H1 (cell line): ENCODE measurements at regions not wholly inside any gene's neighbourhood (a gene's known extent, or its start where the extent isn't known, plus 50 kb on each side); places are given as distances from the start of the nearest gene placed in this dataset.

Experiments used
- CTCF ChIA-PET: fragments of 300-600 bp; sonication (Branson Sonifier 250); formaldehyde crosslinking; loops from one replicate; lab custom pipeline; 2021; ENCODE audit not compliant: partially characterized antibody; lab: Charles Lee
- POLR2A ChIA-PET: fragments of 300-600 bp; sonication (Branson Sonifier 250); formaldehyde crosslinking; loops from one replicate; lab custom pipeline; 2021; ENCODE audit warnings: inconsistent platforms; ENCODE audit not compliant: partially characterized antibody; lab: Charles Lee
- DNase-seq, 2 experiments: peaks; one replicate each; pipeline versions ENCODE4 v3.0.0 to v3.0.0-alpha.2; 2010 to 2022; ENCODE audit warnings: low spot score in 2 of 2, low read depth in 1 of 2, mixed read lengths in 1 of 2
- FAIRE-seq: peaks from 2 replicates; lab custom pipeline; 2011; peaks lifted over from hg19 to GRCh38; lab: Jason Lieb, UNC
- H2AFZ ChIP-seq: 2 replicates; pipeline ENCODE4 v1.8.1; 2012; ENCODE audit warnings: low read length, inconsistent platforms
- H2AK5ac ChIP-seq: 2 replicates; pipeline ENCODE4 v1.6.1; 2013; ENCODE audit warnings: low read depth, low read length
- H2BK120ac ChIP-seq: replicated peaks from 2 replicates; pipeline ENCODE3; 2013; ENCODE audit warnings: low read depth, low read length, inconsistent platforms
- H2BK12ac ChIP-seq: 2 replicates; pipeline ENCODE4 v1.6.1; 2013; ENCODE audit warnings: low read depth, low read length
- H2BK15ac ChIP-seq: 2 replicates; pipeline ENCODE4 v1.6.1; 2013; ENCODE audit warnings: low read length
- H2BK20ac ChIP-seq: 2 replicates; pipeline ENCODE4 v1.6.1; 2013; ENCODE audit warnings: low read length
- H2BK5ac ChIP-seq: 2 replicates; pipeline ENCODE4 v1.6.1; 2013; ENCODE audit warnings: low read depth, low read length
- H3K14ac ChIP-seq: 2 replicates; pipeline ENCODE4 v1.6.1; 2013; ENCODE audit warnings: inconsistent platforms; ENCODE audit not compliant: insufficient read length
- H3K18ac ChIP-seq: 2 replicates; pipeline ENCODE4 v1.6.1; 2013; ENCODE audit warnings: low read length; ENCODE audit errors: extremely low read depth
- H3K23ac ChIP-seq: 2 replicates; pipeline ENCODE4 v1.6.1; 2013; ENCODE audit warnings: inconsistent platforms; ENCODE audit not compliant: insufficient read length
- H3K23me2 ChIP-seq: 2 replicates; pipeline ENCODE4 v1.6.1; 2013; ENCODE audit warnings: low read depth, low read length
- H3K27ac ChIP-seq: 2 replicates; pipeline ENCODE4 v1.6.1; 2011; ENCODE audit warnings: low read depth, low read length, inconsistent platforms
- H3K27me3 ChIP-seq, 4 experiments: replicated peaks in 1 of 4; 1 replicate in 1 of 4; 2 replicates in 3 of 4; pipeline versions ENCODE4 v1.6.1 to v1.8.1; 2011 to 2013; ENCODE audit warnings: low read length in 3 of 4, mild to moderate bottlenecking in 3 of 4, inconsistent platforms in 2 of 4, mixed read lengths in 2 of 4, moderate library complexity in 1 of 4; ENCODE audit not compliant: control insufficient read depth in 3 of 4, insufficient read depth in 3 of 4; ENCODE audit errors: extremely low read depth in 1 of 4
- H3K36me3 ChIP-seq, 4 experiments: 2 replicates each; pipeline versions ENCODE4 v1.6.1 to v1.8.1; 2011 to 2013; ENCODE audit warnings: mild to moderate bottlenecking in 4 of 4, low read length in 3 of 4, moderate library complexity in 2 of 4, control low read depth in 1 of 4, inconsistent platforms in 1 of 4; ENCODE audit not compliant: insufficient read depth in 4 of 4, control insufficient read depth in 2 of 4
- H3K4ac ChIP-seq: replicated peaks from 2 replicates; pipeline ENCODE3; 2013; ENCODE audit warnings: low read length, low read depth, mixed read lengths, inconsistent platforms; ENCODE audit not compliant: insufficient read length
- H3K4me1 ChIP-seq, 4 experiments: replicated peaks in 1 of 4; 1 replicate in 1 of 4; 2 replicates in 3 of 4; pipeline versions ENCODE4 v1.6.1 to v1.8.1; 2011 to 2013; ENCODE audit warnings: low read length in 3 of 4, inconsistent platforms in 2 of 4, mixed read lengths in 1 of 4; ENCODE audit not compliant: insufficient read depth in 4 of 4, control insufficient read depth in 3 of 4
- H3K4me2 ChIP-seq, 2 experiments: 2 replicates each; pipeline versions ENCODE4 v1.6.1 to v1.8.1; 2011 to 2013; ENCODE audit warnings: low read depth in 2 of 2, low read length in 2 of 2, control low read depth in 1 of 2, inconsistent platforms in 1 of 2, mild to moderate bottlenecking in 1 of 2; ENCODE audit not compliant: insufficient read depth in 1 of 2
- H3K4me3 ChIP-seq, 4 experiments: fragments of 200-600, 300-600 bp in 1 of 4; sonication (generic), shearing (Covaris generic), sonication (Bioruptor Twin) in 1 of 4; 2 replicates each; pipeline versions ENCODE4 v1.5.1 to v1.8.1; 2011 to 2016; ENCODE audit warnings: low read length in 4 of 4, low read depth in 3 of 4, control low read depth in 2 of 4, inconsistent platforms in 2 of 4, mild to moderate bottlenecking in 2 of 4, mixed read lengths in 1 of 4, moderate library complexity in 1 of 4; ENCODE audit not compliant: insufficient read depth in 2 of 4; ENCODE audit errors: extremely low read depth in 1 of 4
- H3K56ac ChIP-seq: replicated peaks from 2 replicates; pipeline ENCODE3; 2013; ENCODE audit warnings: low read depth, mild to moderate bottlenecking, mixed read lengths, low read length, inconsistent platforms; ENCODE audit not compliant: insufficient read length
- H3K79me1 ChIP-seq: 2 replicates; pipeline ENCODE4 v1.6.1; 2013; ENCODE audit warnings: low read depth, low read length, control low read depth
- H3K79me2 ChIP-seq, 2 experiments: 2 replicates each; pipeline versions ENCODE4 v1.6.1 to v1.8.1; 2012 to 2013; ENCODE audit warnings: low read length in 2 of 2, mild to moderate bottlenecking in 2 of 2, inconsistent platforms in 1 of 2; ENCODE audit not compliant: insufficient read depth in 2 of 2, control insufficient read depth in 1 of 2
- H3K9ac ChIP-seq, 4 experiments: replicated peaks in 1 of 4; 1 replicate in 1 of 4; 2 replicates in 3 of 4; pipeline versions ENCODE4 v1.6.1 to v1.8.1; 2011 to 2013; ENCODE audit warnings: low read depth in 3 of 4, low read length in 3 of 4, control low read depth in 2 of 4, mild to moderate bottlenecking in 2 of 4, moderate library complexity in 2 of 4, inconsistent platforms in 1 of 4; ENCODE audit errors: extremely low read depth in 1 of 4
- H3K9me3 ChIP-seq, 2 experiments: 2 replicates each; pipeline versions ENCODE4 v1.6.1 to v1.8.1; 2012 to 2013; ENCODE audit warnings: mild to moderate bottlenecking in 2 of 2, moderate library complexity in 2 of 2, control low read depth in 1 of 2, inconsistent platforms in 1 of 2, low read depth in 1 of 2, low read length in 1 of 2, mixed read lengths in 1 of 2; ENCODE audit not compliant: insufficient read depth in 2 of 2
- H4K20me1 ChIP-seq, 2 experiments: replicated peaks in 1 of 2; 2 replicates each; pipeline versions ENCODE3 to v1.8.1; 2011 to 2013; ENCODE audit warnings: inconsistent platforms in 2 of 2, low read length in 2 of 2, mild to moderate bottlenecking in 1 of 2; ENCODE audit not compliant: insufficient read depth in 2 of 2, control insufficient read depth in 1 of 2
- H4K5ac ChIP-seq: 2 replicates; pipeline ENCODE4 v1.6.1; 2013; ENCODE audit warnings: low read length, low read depth, mixed read lengths, inconsistent platforms; ENCODE audit not compliant: insufficient read length
- H4K8ac ChIP-seq: 2 replicates; pipeline ENCODE4 v1.8.0; 2013; ENCODE audit warnings: mild to moderate bottlenecking, moderate library complexity, low read length, inconsistent platforms; ENCODE audit not compliant: insufficient read depth; ENCODE audit errors: extremely low read depth
- H4K91ac ChIP-seq: replicated peaks from 2 replicates; pipeline ENCODE3; 2013; ENCODE audit warnings: low read length, mixed read lengths, inconsistent platforms; ENCODE audit not compliant: insufficient read length
- SAP30 ChIP-seq: fragments of 300-600 bp; sonication (generic); IDR thresholded peaks from 2 replicates; pipeline ENCODE4 v1.7.1; 2012; ENCODE audit warnings: low read length, moderate library complexity, mild to moderate bottlenecking, inconsistent platforms; ENCODE audit not compliant: insufficient read depth, insufficient replicate concordance
- WGBS, 2 experiments: shearing (Covaris generic) in 1 of 2; methylation state at CpG; one replicate each; pipeline versions ENCODE4 v1.1.6 to v1.1.7; 2013 to 2015; ENCODE audit warnings: low lambda C conversion rate in 2 of 2, mixed read lengths in 2 of 2, inconsistent platforms in 1 of 2, low coverage in 1 of 2, missing lambda C conversion rate in 1 of 2; ENCODE audit not compliant: insufficient replicate concordance in 2 of 2, insufficient coverage in 1 of 2, insufficient read length in 1 of 2; ENCODE audit errors: extremely low coverage in 1 of 2, missing lambda C conversion rate in 1 of 2; 5-methylcytosine and 5-hydroxymethylcytosine counted together

- no peak overlapping the region for H3K27ac ChIP-seq
- no peak overlapping the region for H2AK5ac ChIP-seq
- TF ChIP-seq SAP30 = no peak
- TF ChIP-seq, all 59 proteins: peak for 0
- Histone ChIP-seq H3K4me3 (no peak overlapping the region), H3K23me2 (no peaks in the 10 kb centered on the region; the same call in 1 of the 2 replicates), H3K27me3 (no peaks in the 10 kb centered on the region), H3K56ac (no peak overlapping the region), H2BK120ac (no peak overlapping the region), H3K18ac (no peak overlapping the region), H4K8ac (no peak overlapping the region), H3K4me1 (no peaks in the 10 kb centered on the region), H2BK20ac (no peak overlapping the region), H3K79me2 (no peaks in the 10 kb centered on the region), H2BK12ac (no peak overlapping the region), H2AFZ (no peak overlapping the region), H4K20me1 (no peaks in the 10 kb centered on the region), H2BK5ac (no peak overlapping the region), H3K23ac (no peak overlapping the region), H2BK15ac (no peak overlapping the region), H3K4me2 (no peak overlapping the region), H3K79me1 (no peaks in the 10 kb centered on the region), H4K5ac (no peak overlapping the region), H3K9me3 (no peaks in the 10 kb centered on the region), H3K4ac (no peak overlapping the region), H3K14ac (no peak overlapping the region), H4K91ac (no peak overlapping the region), H3K36me3 (no peaks in the 10 kb centered on the region), H3K9ac (no peak overlapping the region)
- FAIRE-seq (no peak), DNase-seq (no peak)
- ChIA-PET CTCF (interaction anchor here (1.4 to 1.7 kb wide), 2 partner anchors 11 to 92 kb away, joined by 3 to 5 read pairs; no protein-coding TSS in a partner anchor), POLR2A (no interaction called here)
- WGBS, 2 experiments = 87% methylated on average over 4 of the region's 4 CpGs; no CpG with 5 or more reads in 1 of the 2 experiments
Measured at GRCh38 chr1:177830531-177831135, 139.2 kb downstream of the SEC16B start.
